Naive B cell (primary cell): ENCODE measurements at regions not wholly inside any gene's neighbourhood (a gene's known extent, or its start where the extent isn't known, plus 50 kb on each side); places are given as distances from the start of the nearest gene placed in this dataset.
A peak's percentile ranks its signal among the peaks of the same experiment; 100 is the strongest.

Experiments
- ATAC-seq, 2 donors: fragments of 150-1000 bp; cut with Tn5 transposase; 2 replicates each; pipeline ENCODE4 v1.10.0; 2021; ENCODE audit warnings: low read depth in 2 of 2, mild to moderate bottlenecking in 2 of 2, moderate library complexity in 2 of 2
- DNase-seq: peaks from one replicate; pipeline ENCODE4 v3.0.0; 2022
- H3K27ac Mint-ChIP-seq, 6 donors: one replicate each; pipeline ENCODE4 v1.8.0; 2020 to 2022; ENCODE audit warnings: mild to moderate bottlenecking in 6 of 6, mixed read lengths in 6 of 6, moderate library complexity in 5 of 6, inconsistent platforms in 2 of 6
- H3K27me3 Mint-ChIP-seq, 3 donors: one replicate each; pipeline ENCODE4 v1.8.0; 2021 to 2022; ENCODE audit warnings: mixed read lengths in 3 of 3, mild to moderate bottlenecking in 1 of 3
- H3K36me3 Mint-ChIP-seq, 2 donors: one replicate each; pipeline ENCODE4 v1.8.0; 2020 to 2022; ENCODE audit warnings: mixed read lengths in 2 of 2, inconsistent platforms in 1 of 2, mild to moderate bottlenecking in 1 of 2
- H3K4me1 Mint-ChIP-seq, 3 donors: one replicate each; pipeline ENCODE4 v1.8.0; 2020 to 2022; ENCODE audit warnings: mixed read lengths in 3 of 3, inconsistent platforms in 1 of 3, mild to moderate bottlenecking in 1 of 3, moderate library complexity in 1 of 3
- H3K4me3 Mint-ChIP-seq, 8 donors: one replicate each; pipeline ENCODE4 v1.8.0; 2020 to 2022; ENCODE audit warnings: mild to moderate bottlenecking in 8 of 8, mixed read lengths in 8 of 8, moderate library complexity in 8 of 8, inconsistent platforms in 2 of 8
- H3K9me3 Mint-ChIP-seq, 7 donors: one replicate each; pipeline ENCODE4 v1.8.0; 2020 to 2022; ENCODE audit warnings: mixed read lengths in 7 of 7, mild to moderate bottlenecking in 5 of 7, inconsistent platforms in 2 of 7, moderate library complexity in 1 of 7

- no peak for ATAC-seq
Measured at GRCh38 chr22:49201046-49201970, 626.4 kb downstream of the BRD1 start.

GRCh38 chr22:49199224-49199623 lies 628.4 kb downstream of the BRD1 start:
- no peak for DNase-seq
- no peaks in the 10 kb centered on the region for H3K9me3 Mint-ChIP-seq
- H3K27me3 Mint-ChIP-seq: peaks cover 0 to 21% (median 6%) of the 10 kb centered on the region in 3 donors
- no peak overlapping the region for H3K4me3 Mint-ChIP-seq
- no peaks in the 10 kb centered on the region for H3K4me1 Mint-ChIP-seq
- H3K36me3 Mint-ChIP-seq: no peaks in the 10 kb centered on the region
- no peak for ATAC-seq
- H3K27ac Mint-ChIP-seq: no peak overlapping the region

More at GRCh38 chr22:49201046-49201970, 626.4 kb downstream of the BRD1 start:
- no peak for DNase-seq
- Mint-ChIP-seq H3K4me3 (no peak overlapping the region), H3K9me3 (peaks cover 0 to 6% (median 0%) of the 10 kb centered on the region in 7 donors), H3K36me3 (no peaks in the 10 kb centered on the region), H3K27me3 (peaks cover 8 to 18% (median 9%) of the 10 kb centered on the region in 3 donors), H3K4me1 (no peaks in the 10 kb centered on the region), H3K27ac (peak overlapping the region in 1 of 6 donors; percentile 9)

GRCh38 chr22:49198705-49199084 lies 629.0 kb downstream of the BRD1 start:
- H3K9me3 Mint-ChIP-seq: no peaks in the 10 kb centered on the region
- ATAC-seq: no peak
- no peaks in the 10 kb centered on the region for H3K36me3 Mint-ChIP-seq
- H3K27me3 Mint-ChIP-seq: peaks cover 0 to 21% (median 6%) of the 10 kb centered on the region in 3 donors
- H3K4me1 Mint-ChIP-seq: no peaks in the 10 kb centered on the region
- no peak overlapping the region for H3K4me3 Mint-ChIP-seq
- no peak overlapping the region for H3K27ac Mint-ChIP-seq
- DNase-seq: no peak

- no peak overlapping the region for H3K4me3 Mint-ChIP-seq
- ATAC-seq (no peak), DNase-seq (no peak)
- peak overlapping the region in 1 of 6 donors; percentile 72 for H3K27ac Mint-ChIP-seq
- H3K27me3 Mint-ChIP-seq: peaks cover 0 to 21% (median 6%) of the 10 kb centered on the region in 3 donors
- no peaks in the 10 kb centered on the region for H3K36me3 Mint-ChIP-seq
- H3K4me1 Mint-ChIP-seq: no peaks in the 10 kb centered on the region
- H3K9me3 Mint-ChIP-seq: no peaks in the 10 kb centered on the region
Measured at GRCh38 chr22:49197986-49198704, 629.5 kb downstream of the BRD1 start.

DNA sequence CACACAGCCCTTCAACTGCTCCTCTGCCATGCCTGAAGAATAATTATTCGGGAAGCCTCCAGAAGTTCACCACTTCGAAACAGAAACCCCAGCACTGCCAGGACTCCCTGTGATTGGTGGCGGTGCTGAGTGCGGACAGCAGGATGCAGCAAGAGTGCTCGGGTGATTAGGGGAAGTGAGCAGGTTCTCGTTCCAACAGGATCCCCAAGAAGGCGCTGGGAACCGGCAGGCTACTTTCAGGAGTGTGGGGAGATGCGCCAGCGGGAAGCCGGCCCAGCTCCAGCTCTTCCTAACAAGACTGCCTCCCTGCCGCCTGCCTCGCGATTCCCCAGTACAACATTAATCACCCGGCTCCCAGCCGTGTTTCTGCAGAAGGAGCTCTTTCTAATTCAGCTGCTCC lies 630.2 kb downstream of the BRD1 start:
- Mint-ChIP-seq H3K4me3 (no peak overlapping the region), H3K27me3 (peaks cover 0 to 21% (median 6%) of the 10 kb centered on the region in 3 donors), H3K4me1 (no peaks in the 10 kb centered on the region), H3K27ac (no peak overlapping the region), H3K9me3 (no peaks in the 10 kb centered on the region), H3K36me3 (no peaks in the 10 kb centered on the region)
- no peak for ATAC-seq
- DNase-seq: no peak

- Mint-ChIP-seq H3K27me3 (peaks cover 0 to 21% (median 4%) of the 10 kb centered on the region in 3 donors), H3K27ac (no peak overlapping the region), H3K36me3 (no peaks in the 10 kb centered on the region), H3K4me3 (no peak overlapping the region), H3K4me1 (no peaks in the 10 kb centered on the region), H3K9me3 (no peaks in the 10 kb centered on the region)
- DNase-seq (no peak), ATAC-seq (no peak)
Measured at GRCh38 chr22:49196046-49196511, 631.6 kb downstream of the BRD1 start.

- Mint-ChIP-seq H3K36me3 (no peaks in the 10 kb centered on the region), H3K27me3 (peaks cover 0 to 21% (median 0%) of the 10 kb centered on the region in 3 donors), H3K27ac (peak overlapping the region in 1 of 6 donors; percentile 49)
Measured at GRCh38 chr22:49195636-49196035, 632.0 kb downstream of the BRD1 start.

DNA sequence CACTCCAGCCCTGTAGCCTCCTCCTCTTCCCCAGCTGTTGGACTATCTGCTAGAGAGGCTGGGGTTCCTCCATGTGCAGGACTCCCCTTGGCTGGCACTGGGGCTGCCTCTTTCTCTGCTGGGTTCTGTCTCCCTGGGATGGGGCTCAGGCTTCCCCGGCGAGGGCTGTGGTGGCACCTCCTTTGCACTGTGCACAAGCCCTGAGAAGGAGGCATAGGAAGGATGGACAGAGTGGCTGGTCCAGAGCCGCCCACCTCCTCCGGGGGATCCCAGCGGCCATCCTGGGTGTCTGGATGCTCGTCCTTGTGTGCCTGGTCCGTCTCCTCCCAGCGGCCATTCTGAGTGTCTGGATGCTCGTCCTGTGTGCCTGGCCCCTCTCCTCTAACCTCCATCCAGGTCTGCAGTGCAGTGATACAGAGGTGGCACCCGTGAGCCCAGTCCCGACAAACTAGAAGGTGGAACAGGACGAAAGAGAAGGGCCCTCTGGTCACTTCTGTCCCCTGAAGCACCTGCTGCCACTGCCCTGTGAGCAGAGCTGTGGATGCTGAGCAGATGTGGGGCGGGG lies 633.7 kb downstream of the BRD1 start:
- no peaks in the 10 kb centered on the region for H3K36me3 Mint-ChIP-seq
- H3K9me3 Mint-ChIP-seq: peaks cover 0 to 2% (median 0%) of the 10 kb centered on the region in 7 donors
- no peaks in the 10 kb centered on the region for H3K4me1 Mint-ChIP-seq
- no peak for DNase-seq
- H3K27ac Mint-ChIP-seq: no peak overlapping the region
- no peak overlapping the region for H3K4me3 Mint-ChIP-seq
- peaks cover 0 to 30% (median 10%) of the 10 kb centered on the region in 3 donors for H3K27me3 Mint-ChIP-seq
- ATAC-seq: no peak

More at GRCh38 chr22:49195636-49196035, 632.0 kb downstream of the BRD1 start:
- no peaks in the 10 kb centered on the region for H3K9me3 Mint-ChIP-seq
- H3K4me1 Mint-ChIP-seq: no peaks in the 10 kb centered on the region
- ATAC-seq: no peak
- peak overlapping the region in 1 of 8 donors; percentile 16 for H3K4me3 Mint-ChIP-seq
- DNase-seq: no peak

- Mint-ChIP-seq H3K27me3 (peaks cover 0 to 32% (median 10%) of the 10 kb centered on the region in 3 donors), H3K4me1 (no peaks in the 10 kb centered on the region), H3K9me3 (peaks cover 0 to 2% (median 0%) of the 10 kb centered on the region in 7 donors), H3K4me3 (no peak overlapping the region), H3K27ac (no peak overlapping the region), H3K36me3 (no peaks in the 10 kb centered on the region)
- DNase-seq (no peak), ATAC-seq (no peak)
Measured at GRCh38 chr22:49193348-49193747, 634.3 kb downstream of the BRD1 start.

- ATAC-seq (no peak), DNase-seq (no peak)
- Mint-ChIP-seq H3K4me3 (peak overlapping the region in 1 of 8 donors; percentile 56), H3K27ac (no peak overlapping the region), H3K36me3 (no peaks in the 10 kb centered on the region), H3K4me1 (no peaks in the 10 kb centered on the region), H3K9me3 (peaks cover 0 to 4% (median 0%) of the 10 kb centered on the region in 7 donors), H3K27me3 (peaks cover 0 to 32% (median 10%) of the 10 kb centered on the region in 3 donors)
Measured at GRCh38 chr22:49192857-49193250, 634.8 kb downstream of the BRD1 start.

- Mint-ChIP-seq H3K9me3 (peaks cover 0 to 4% (median 0%) of the 10 kb centered on the region in 7 donors), H3K27ac (no peak overlapping the region), H3K4me3 (no peak overlapping the region), H3K36me3 (no peaks in the 10 kb centered on the region), H3K27me3 (peaks cover 3 to 28% (median 10%) of the 10 kb centered on the region in 3 donors), H3K4me1 (no peaks in the 10 kb centered on the region)
- no peak for DNase-seq
- no peak for ATAC-seq
Measured at GRCh38 chr22:49192180-49192856, 635.4 kb downstream of the BRD1 start.

GRCh38 chr22:49191506-49191980 lies 636.1 kb downstream of the BRD1 start:
- Mint-ChIP-seq H3K9me3 (peaks cover 0 to 4% (median 0%) of the 10 kb centered on the region in 7 donors), H3K4me1 (no peaks in the 10 kb centered on the region), H3K27ac (no peak overlapping the region), H3K27me3 (peaks cover 3 to 26% (median 10%) of the 10 kb centered on the region in 3 donors), H3K36me3 (no peaks in the 10 kb centered on the region), H3K4me3 (no peak overlapping the region)
- ATAC-seq (no peak), DNase-seq (no peak)
